CD4-positive, CD25-positive, alpha-beta regulatory T cell (primary cell): ENCODE measurements at regions not wholly inside any gene's neighbourhood (a gene's known extent, or its start where the extent isn't known, plus 50 kb on each side); places are given as distances from the start of the nearest gene placed in this dataset.

Experiments
- ATAC-seq, 2 donors: fragments of 150-1000 bp; cut with Tn5 transposase; one replicate each; pipeline ENCODE4 v1.10.0; 2021; ENCODE audit warnings: low read depth in 2 of 2, moderate number of reproducible peaks in 2 of 2, moderate library complexity in 1 of 2
- DNase-seq, 3 donors: peaks; one replicate each; pipeline versions ENCODE4 v3.0.0 to v3.0.0-alpha.2; 2012 to 2022; ENCODE audit warnings: mixed read lengths in 1 of 3
- H3K27ac ChIP-seq: one replicate; pipeline ENCODE4 v1.7.0; 2013; ENCODE audit warnings: mild to moderate bottlenecking, low read length; ENCODE audit not compliant: insufficient read depth, poor library complexity, severe bottlenecking
- H3K27me3 ChIP-seq: one replicate; pipeline ENCODE4 v1.7.0; 2013; ENCODE audit warnings: low read length; ENCODE audit not compliant: control insufficient read depth, insufficient read depth
- H3K36me3 ChIP-seq: one replicate; pipeline ENCODE4 v1.7.0; 2013; ENCODE audit warnings: mild to moderate bottlenecking, low read length, moderate library complexity; ENCODE audit not compliant: control insufficient read depth, insufficient read depth
- H3K4me1 ChIP-seq: 2 replicates; pipeline ENCODE4 v1.7.0; 2013; ENCODE audit warnings: mild to moderate bottlenecking, low read length; ENCODE audit not compliant: insufficient read depth, control insufficient read depth, poor library complexity, severe bottlenecking
- H3K4me3 ChIP-seq: one replicate; pipeline ENCODE4 v1.7.0; 2013; ENCODE audit warnings: low read depth, mild to moderate bottlenecking, low read length, moderate library complexity
- H3K9me3 ChIP-seq, 2 experiments: 1 replicate in 1 of 2; 2 replicates in 1 of 2; pipeline ENCODE4 v1.7.0; 2013; ENCODE audit warnings: low read length in 2 of 2, mild to moderate bottlenecking in 1 of 2, moderate library complexity in 1 of 2; ENCODE audit not compliant: control insufficient read depth in 2 of 2
- H3K27ac Mint-ChIP-seq, 3 donors: one replicate each; pipeline ENCODE4 v1.8.0; 2020 to 2022; ENCODE audit warnings: mild to moderate bottlenecking in 3 of 3, mixed read lengths in 3 of 3, moderate library complexity in 2 of 3
- H3K27me3 Mint-ChIP-seq: one replicate; pipeline ENCODE4 v1.8.0; 2022; ENCODE audit warnings: mild to moderate bottlenecking, mixed read lengths
- H3K36me3 Mint-ChIP-seq: one replicate; pipeline ENCODE4 v1.8.0; 2020; ENCODE audit warnings: mixed read lengths
- H3K4me1 Mint-ChIP-seq, 4 donors: one replicate each; pipeline ENCODE4 v1.8.0; 2020 to 2022; ENCODE audit warnings: mixed read lengths in 4 of 4, mild to moderate bottlenecking in 1 of 4
- H3K4me3 Mint-ChIP-seq, 4 donors: one replicate each; pipeline ENCODE4 v1.8.0; 2020 to 2022; ENCODE audit warnings: mild to moderate bottlenecking in 4 of 4, mixed read lengths in 4 of 4, moderate library complexity in 3 of 4
- H3K9me3 Mint-ChIP-seq, 7 donors: one replicate each; pipeline ENCODE4 v1.8.0; 2020 to 2022; ENCODE audit warnings: mixed read lengths in 7 of 7, mild to moderate bottlenecking in 3 of 7, moderate library complexity in 2 of 7

- peak; percentile 69 to 75 for ATAC-seq
- peak overlapping the region; percentile 78 for H3K4me3 ChIP-seq
- H3K27me3 Mint-ChIP-seq = peaks cover 10% of the 10 kb centered on the region
These were observed 53.4 kb upstream of the PRKACB start for GRCh38 chr1:84090447-84091245.

DNA sequence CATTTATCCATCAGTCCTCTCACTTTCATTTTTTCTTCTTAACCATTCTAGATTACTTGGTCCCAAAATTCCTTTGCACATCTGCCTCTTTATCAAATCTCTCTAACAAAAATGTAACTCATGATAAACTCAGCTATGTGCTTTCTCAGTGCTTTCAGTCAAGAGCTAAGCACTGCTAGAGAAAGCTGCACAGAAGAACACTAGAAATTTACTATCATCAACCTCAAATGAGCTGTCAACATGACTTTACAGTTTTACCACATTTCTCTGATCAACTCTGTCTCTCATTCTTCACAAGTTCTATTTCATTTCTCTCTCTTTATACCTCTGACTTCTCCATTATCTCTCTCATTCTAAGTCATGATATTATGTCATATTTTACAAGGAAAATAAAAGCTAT lies 54.2 kb upstream of the PRKACB start:
- Histone ChIP-seq H3K27ac (no peak overlapping the region), H3K4me3 (no peak overlapping the region), H3K9me3 (no peaks in the 10 kb centered on the region), H3K27me3 (no peaks in the 10 kb centered on the region), H3K36me3 (no peaks in the 10 kb centered on the region), H3K4me1 (peaks cover 5% of the 10 kb centered on the region)
- no peak for ATAC-seq
- Mint-ChIP-seq H3K27me3 (peaks cover 14% of the 10 kb centered on the region), H3K9me3 (no peaks in the 10 kb centered on the region), H3K4me1 (peaks cover 6 to 21% (median 13%) of the 10 kb centered on the region in 4 donors), H3K4me3 (peak overlapping the region in 1 of 4 donors; percentile 7), H3K27ac (peak overlapping the region in 1 of 3 donors; percentile 44), H3K36me3 (no peaks in the 10 kb centered on the region)
- DNase-seq = no peak

More at GRCh38 chr1:84090447-84091245, 53.4 kb upstream of the PRKACB start:
- Mint-ChIP-seq H3K9me3 (peaks cover 0 to 1% (median 0%) of the 10 kb centered on the region in 7 donors), H3K4me1 (peaks cover 6 to 21% (median 13%) of the 10 kb centered on the region in 4 donors), H3K4me3 (peak overlapping the region; percentile 45 to 66 (median 60)), H3K36me3 (no peaks in the 10 kb centered on the region), H3K27ac (peak overlapping the region; percentile 25 to 83 (median 34))
- Histone ChIP-seq H3K9me3 (no peaks in the 10 kb centered on the region), H3K27me3 (no peaks in the 10 kb centered on the region), H3K4me1 (peaks cover 5% of the 10 kb centered on the region), H3K36me3 (no peaks in the 10 kb centered on the region), H3K27ac (peak overlapping the region; percentile 19)
- DNase-seq = peak in 2 of 3 donors; percentile 30 to 80

- H3K4me1 ChIP-seq = peaks cover 5% of the 10 kb centered on the region
- no peak overlapping the region for H3K4me3 ChIP-seq
- no peak overlapping the region for H3K27ac ChIP-seq
- peaks cover 0 to under 1% (median 0%) of the 10 kb centered on the region in 7 donors for H3K9me3 Mint-ChIP-seq
- peaks cover 6 to 21% (median 13%) of the 10 kb centered on the region in 4 donors for H3K4me1 Mint-ChIP-seq
- H3K9me3 ChIP-seq = no peaks in the 10 kb centered on the region
- no peak for DNase-seq
- no peaks in the 10 kb centered on the region for H3K36me3 Mint-ChIP-seq
- H3K27me3 ChIP-seq = no peaks in the 10 kb centered on the region
- ATAC-seq = no peak
- H3K27ac Mint-ChIP-seq = no peak overlapping the region
- H3K4me3 Mint-ChIP-seq = peak overlapping the region in 1 of 4 donors; percentile 7
- H3K27me3 Mint-ChIP-seq = peaks cover 18% of the 10 kb centered on the region
- H3K36me3 ChIP-seq = no peaks in the 10 kb centered on the region
These were observed 54.6 kb upstream of the PRKACB start for GRCh38 chr1:84089465-84089864.

DNA sequence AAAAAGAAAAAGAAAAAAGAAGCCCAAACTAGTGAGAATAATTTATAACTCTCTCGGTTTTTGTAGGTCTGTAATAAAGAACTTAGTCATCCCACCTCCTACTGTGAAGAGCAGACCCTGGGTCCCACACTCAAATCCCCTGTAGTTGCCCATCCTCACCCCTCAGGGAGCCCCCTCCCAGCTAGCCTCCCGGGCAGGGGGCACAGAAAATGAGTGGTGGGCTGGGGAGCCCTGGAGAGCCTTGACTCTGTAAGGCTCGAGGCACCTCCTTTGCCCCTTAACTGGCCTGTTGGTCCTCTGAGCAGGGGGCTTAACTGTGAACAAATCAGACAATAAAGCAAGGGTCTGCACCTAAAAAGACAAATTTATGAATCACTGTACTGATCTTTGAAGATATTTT lies 57.5 kb upstream of the PRKACB start:
- H3K27ac ChIP-seq = no peak overlapping the region
- H3K36me3 ChIP-seq = no peaks in the 10 kb centered on the region
- ATAC-seq (no peak), DNase-seq (no peak)
- H3K27me3 ChIP-seq = peaks cover 15% of the 10 kb centered on the region
- H3K27me3 Mint-ChIP-seq = peaks cover 29% of the 10 kb centered on the region
- no peaks in the 10 kb centered on the region for H3K9me3 ChIP-seq
- no peak overlapping the region for H3K27ac Mint-ChIP-seq
- peaks cover 0 to 7% (median 0%) of the 10 kb centered on the region in 7 donors for H3K9me3 Mint-ChIP-seq
- no peak overlapping the region for H3K4me3 ChIP-seq
- peaks cover 5% of the 10 kb centered on the region for H3K4me1 ChIP-seq
- H3K4me3 Mint-ChIP-seq = no peak overlapping the region
- H3K4me1 Mint-ChIP-seq = peaks cover 6 to 23% (median 15%) of the 10 kb centered on the region in 4 donors
- H3K36me3 Mint-ChIP-seq = no peaks in the 10 kb centered on the region

DNA sequence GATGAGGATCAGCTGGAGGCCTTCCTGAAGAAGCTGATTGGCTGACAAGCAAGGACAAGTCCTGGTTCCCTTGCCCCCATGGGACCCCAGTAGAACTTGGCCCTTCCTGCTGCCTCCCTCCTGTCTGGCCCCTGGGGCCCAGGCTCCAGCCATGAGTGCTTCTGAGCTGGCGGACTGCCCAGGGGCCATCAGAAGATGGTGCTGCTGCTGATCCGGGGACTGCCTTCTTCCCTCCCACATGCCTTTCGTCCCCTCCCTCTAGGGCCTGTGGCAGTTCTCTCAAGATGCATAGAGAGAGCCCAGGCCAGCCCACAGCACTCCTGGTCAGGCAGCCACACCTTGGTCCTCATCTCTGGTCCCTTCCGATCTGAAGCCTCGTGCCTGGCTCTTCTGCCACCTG lies 57.9 kb upstream of the PRKACB start:
- Histone ChIP-seq H3K27ac (no peak overlapping the region), H3K9me3 (no peaks in the 10 kb centered on the region), H3K4me3 (no peak overlapping the region), H3K4me1 (peaks cover 5% of the 10 kb centered on the region), H3K27me3 (peaks cover 16% of the 10 kb centered on the region), H3K36me3 (no peaks in the 10 kb centered on the region)
- Mint-ChIP-seq H3K9me3 (peaks cover 0 to 7% (median 0%) of the 10 kb centered on the region in 7 donors), H3K27ac (peak overlapping the region in 1 of 3 donors; percentile 15), H3K36me3 (no peaks in the 10 kb centered on the region), H3K4me3 (no peak overlapping the region), H3K27me3 (peaks cover 33% of the 10 kb centered on the region), H3K4me1 (peaks cover 6 to 23% (median 13%) of the 10 kb centered on the region in 4 donors)
- no peak for DNase-seq
- ATAC-seq = no peak

DNA sequence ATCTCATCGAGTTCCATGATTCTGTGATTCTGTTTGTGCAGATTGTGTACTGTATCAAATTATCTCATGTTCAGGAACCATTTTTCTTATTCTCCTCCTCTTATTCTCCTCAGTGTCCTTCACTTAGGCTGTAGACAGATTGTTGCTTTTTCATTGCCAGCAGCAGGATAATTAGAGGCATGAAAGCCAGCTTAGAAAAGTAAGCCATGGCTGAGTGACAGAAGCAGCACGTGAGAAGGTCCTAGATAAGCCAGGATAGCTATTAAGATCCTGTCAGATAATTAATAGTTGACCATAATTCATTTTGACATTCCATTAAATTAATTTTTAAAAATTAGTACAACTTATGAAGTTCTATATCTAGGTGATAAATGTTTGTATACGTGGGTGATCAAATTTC lies 60.8 kb upstream of the PRKACB start:
- H3K9me3 Mint-ChIP-seq = peaks cover 0 to 7% (median 0%) of the 10 kb centered on the region in 7 donors
- H3K27me3 ChIP-seq = peaks cover 21% of the 10 kb centered on the region
- peaks cover 7% of the 10 kb centered on the region for H3K4me1 ChIP-seq
- no peak for DNase-seq
- H3K27me3 Mint-ChIP-seq = peaks cover 52% of the 10 kb centered on the region
- no peak for ATAC-seq
- no peak overlapping the region for H3K27ac Mint-ChIP-seq
- no peaks in the 10 kb centered on the region for H3K36me3 Mint-ChIP-seq
- H3K36me3 ChIP-seq = no peaks in the 10 kb centered on the region
- no peak overlapping the region for H3K4me3 Mint-ChIP-seq
- H3K4me1 Mint-ChIP-seq = peaks cover 0 to 8% (median 6%) of the 10 kb centered on the region in 4 donors
- H3K4me3 ChIP-seq = no peak overlapping the region
- no peaks in the 10 kb centered on the region for H3K9me3 ChIP-seq
- no peak overlapping the region for H3K27ac ChIP-seq

DNA sequence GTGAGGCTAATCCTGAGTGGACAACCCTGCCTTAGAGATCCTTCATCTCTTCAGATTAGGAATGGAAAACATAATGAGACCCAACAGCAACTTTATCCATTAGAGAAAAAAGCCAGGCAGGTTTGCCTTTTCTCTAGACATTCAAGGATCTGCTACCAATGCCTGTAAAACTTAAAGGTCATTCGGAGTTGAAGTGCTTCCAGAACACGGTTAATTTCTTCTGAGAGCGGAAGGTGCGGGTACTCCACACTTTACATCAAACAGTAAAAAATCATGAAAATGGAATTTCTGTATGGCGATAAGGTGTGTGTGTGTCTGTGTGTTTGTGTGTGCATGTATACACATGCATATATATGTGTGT lies 65.2 kb upstream of the PRKACB start:
- H3K27ac Mint-ChIP-seq = peak overlapping the region in 1 of 3 donors; percentile 78
- peaks cover 1 to 15% (median 6%) of the 10 kb centered on the region in 4 donors for H3K4me1 Mint-ChIP-seq
- H3K27me3 Mint-ChIP-seq = peaks cover 50% of the 10 kb centered on the region
- Histone ChIP-seq H3K27ac (no peak overlapping the region), H3K4me1 (peaks cover 14% of the 10 kb centered on the region), H3K27me3 (peaks cover 23% of the 10 kb centered on the region), H3K9me3 (no peaks in the 10 kb centered on the region), H3K36me3 (no peaks in the 10 kb centered on the region), H3K4me3 (peak overlapping the region; percentile 64)
- no peaks in the 10 kb centered on the region for H3K36me3 Mint-ChIP-seq
- peaks cover 0 to under 1% (median 0%) of the 10 kb centered on the region in 7 donors for H3K9me3 Mint-ChIP-seq
- ATAC-seq (no peak), DNase-seq (no peak)
- H3K4me3 Mint-ChIP-seq = peak overlapping the region; percentile 82 to 91 (median 86)
